Panc1 (cell line): ENCODE measurements at regions not wholly inside any gene's neighbourhood (a gene's known extent, or its start where the extent isn't known, plus 50 kb on each side); places are given as distances from the start of the nearest gene placed in this dataset.

ENCODE experiments used
- ATAC-seq: fragments of 200-7000 bp; cut with Tn5 transposase; 2 replicates; pipeline ENCODE4 v1.9.1; 2020; ENCODE audit warnings: mild to moderate bottlenecking, moderate library complexity
- BruUV-seq: library from RNA; stranded (reverse); fragments of 400-500 nt; replicated peaks from 2 replicates; lab custom pipeline; 2021; lab: Mats Ljungman, UMichigan
- CTCF ChIA-PET: fragments of 300-600 bp; sonication (Branson Sonifier 250); formaldehyde crosslinking; loops from one replicate; lab custom pipeline; 2022; ENCODE audit warnings: antibody characterized with exemption; lab: Charles Lee
- POLR2A ChIA-PET: fragments of 300-600 bp; sonication (Branson Sonifier 250); formaldehyde crosslinking; loops from one replicate; lab custom pipeline; 2022; ENCODE audit warnings: antibody characterized with exemption; lab: Charles Lee
- DNase-seq: peaks from one replicate; pipeline ENCODE4 v3.0.0-alpha.2; 2010; ENCODE audit warnings: low read depth, low spot score
- H3K27ac ChIP-seq: 2 replicates; pipeline ENCODE4 v1.5.1; 2011; ENCODE audit warnings: mild to moderate bottlenecking, low read length, inconsistent platforms
- H3K27me3 ChIP-seq: fragments of 200-500 bp; sonication (Bioruptor generic); 2 replicates; pipeline ENCODE4 v1.6.0; 2014; ENCODE audit warnings: low read length, inconsistent platforms; ENCODE audit not compliant: control insufficient read depth, insufficient read depth
- H3K36me3 ChIP-seq: fragments of 200-500 bp; sonication (Bioruptor generic); 2 replicates; pipeline ENCODE4 v1.5.1; 2014; ENCODE audit warnings: inconsistent platforms, mild to moderate bottlenecking, low read length, moderate library complexity; ENCODE audit not compliant: control insufficient read depth, insufficient read depth
- H3K4me1 ChIP-seq: 2 replicates; pipeline ENCODE4 v1.5.1; 2011; ENCODE audit warnings: inconsistent platforms, mild to moderate bottlenecking, low read length, moderate library complexity; ENCODE audit not compliant: control insufficient read depth, insufficient read depth
- H3K4me3 ChIP-seq, 2 experiments: 2 replicates each; pipeline ENCODE4 v1.5.1; 2011 to 2012; ENCODE audit warnings: low read depth in 2 of 2, low read length in 2 of 2, mild to moderate bottlenecking in 2 of 2, inconsistent platforms in 1 of 2, moderate library complexity in 1 of 2
- H3K9me3 ChIP-seq: fragments of 200-500 bp; sonication (Bioruptor generic); 2 replicates; pipeline ENCODE4 v1.5.1; 2014; ENCODE audit warnings: low read depth, mild to moderate bottlenecking, inconsistent platforms, low read length, moderate library complexity; ENCODE audit not compliant: control insufficient read depth, insufficient read depth
- POLR2AphosphoS5 ChIP-seq: IDR thresholded peaks from 2 replicates; pipeline ENCODE4 v1.6.1; 2012; ENCODE audit warnings: mild to moderate bottlenecking, low read depth, low read length, moderate library complexity
- SIN3A ChIP-seq: IDR thresholded peaks from 2 replicates; pipeline ENCODE4 v1.6.1; 2012; ENCODE audit warnings: low read depth, mild to moderate bottlenecking, low read length, moderate library complexity, borderline replicate concordance; ENCODE audit not compliant: insufficient read depth
- TCF7L2 ChIP-seq: IDR thresholded peaks from 2 replicates; pipeline ENCODE4 v1.6.1; 2011; ENCODE audit warnings: mild to moderate bottlenecking, low read depth, low read length, inconsistent platforms
- in situ Hi-C: cut with HindIII; loops from 2 replicates; pipeline ENCODE4 v1.10.0; 2016; ENCODE audit warnings: low sequenced_read_pairs, low pct_unique_long_range_greater_than_20kb
- intact Hi-C: fragments of 100-400 bp; cut with micrococcal nuclease; formaldehyde crosslinking; loops from one replicate; pipeline ENCODE4 v1.10.0; 2022; ENCODE audit not compliant: unreplicated experiment
- TF ChIP-seq, protein P1 (sequence below), 2 experiments: IDR thresholded peaks; 2 replicates each; pipeline ENCODE4 v1.6.1; 2011 to 2012; ENCODE audit warnings: low read depth in 2 of 2, control low read depth in 1 of 2, low read length in 1 of 2, mild to moderate bottlenecking in 1 of 2, moderate library complexity in 1 of 2; ENCODE audit not compliant: insufficient read depth in 1 of 2
- TF ChIP-seq, protein P2 (sequence below): fragments of 450-650 bp; IDR thresholded peaks from 2 replicates; pipeline ENCODE4 v1.5.1; 2017; ENCODE audit warnings: mild to moderate bottlenecking

DNA sequence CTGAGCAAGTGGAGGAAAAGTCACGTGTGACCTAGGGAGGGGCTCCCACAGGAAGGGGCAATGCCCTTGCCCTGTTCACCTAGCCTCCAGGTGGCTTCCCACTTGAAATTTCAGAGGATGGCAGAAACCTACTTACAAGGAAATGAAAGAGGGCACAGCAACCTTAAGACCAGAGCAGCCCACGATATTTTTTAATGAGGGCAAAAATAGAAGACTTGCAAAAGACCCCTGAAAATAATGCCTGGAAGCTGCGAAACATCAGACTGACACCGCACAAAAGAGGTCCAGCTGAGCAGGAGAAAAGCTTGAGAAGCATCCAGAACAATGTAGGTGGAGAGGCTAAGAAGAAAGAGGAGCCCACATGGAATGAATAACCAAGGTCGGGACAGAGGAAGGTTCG is 66.1 kb downstream of the KLF15 start:
- H3K27ac ChIP-seq, result no peak overlapping the region
- CTCF ChIA-PET, result no interaction called here
- H3K4me1 ChIP-seq, result peaks cover 6% of the 10 kb centered on the region; the same call in 1 of the 2 replicates
- peaks cover 11% of the 10 kb centered on the region for H3K27me3 ChIP-seq
- DNase-seq, result no peak
- H3K36me3 ChIP-seq, result no peaks in the 10 kb centered on the region
- intact Hi-C loops, result no loop called here
- in situ Hi-C loops, result no loop called here
- ATAC-seq, result no peak
- H3K9me3 ChIP-seq, result no peaks in the 10 kb centered on the region
- BruUV-seq, result no TSS peak
- TF ChIP-seq TCF7L2 (no peak), POLR2AphosphoS5 (no peak), SIN3A (no peak)
- TF ChIP-seq, protein P1, sequence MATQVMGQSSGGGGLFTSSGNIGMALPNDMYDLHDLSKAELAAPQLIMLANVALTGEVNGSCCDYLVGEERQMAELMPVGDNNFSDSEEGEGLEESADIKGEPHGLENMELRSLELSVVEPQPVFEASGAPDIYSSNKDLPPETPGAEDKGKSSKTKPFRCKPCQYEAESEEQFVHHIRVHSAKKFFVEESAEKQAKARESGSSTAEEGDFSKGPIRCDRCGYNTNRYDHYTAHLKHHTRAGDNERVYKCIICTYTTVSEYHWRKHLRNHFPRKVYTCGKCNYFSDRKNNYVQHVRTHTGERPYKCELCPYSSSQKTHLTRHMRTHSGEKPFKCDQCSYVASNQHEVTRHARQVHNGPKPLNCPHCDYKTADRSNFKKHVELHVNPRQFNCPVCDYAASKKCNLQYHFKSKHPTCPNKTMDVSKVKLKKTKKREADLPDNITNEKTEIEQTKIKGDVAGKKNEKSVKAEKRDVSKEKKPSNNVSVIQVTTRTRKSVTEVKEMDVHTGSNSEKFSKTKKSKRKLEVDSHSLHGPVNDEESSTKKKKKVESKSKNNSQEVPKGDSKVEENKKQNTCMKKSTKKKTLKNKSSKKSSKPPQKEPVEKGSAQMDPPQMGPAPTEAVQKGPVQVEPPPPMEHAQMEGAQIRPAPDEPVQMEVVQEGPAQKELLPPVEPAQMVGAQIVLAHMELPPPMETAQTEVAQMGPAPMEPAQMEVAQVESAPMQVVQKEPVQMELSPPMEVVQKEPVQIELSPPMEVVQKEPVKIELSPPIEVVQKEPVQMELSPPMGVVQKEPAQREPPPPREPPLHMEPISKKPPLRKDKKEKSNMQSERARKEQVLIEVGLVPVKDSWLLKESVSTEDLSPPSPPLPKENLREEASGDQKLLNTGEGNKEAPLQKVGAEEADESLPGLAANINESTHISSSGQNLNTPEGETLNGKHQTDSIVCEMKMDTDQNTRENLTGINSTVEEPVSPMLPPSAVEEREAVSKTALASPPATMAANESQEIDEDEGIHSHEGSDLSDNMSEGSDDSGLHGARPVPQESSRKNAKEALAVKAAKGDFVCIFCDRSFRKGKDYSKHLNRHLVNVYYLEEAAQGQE (IDR thresholded peaks at IDR 0.05; ENCODE audit: insufficient read depth in 1 of 2, low read depth in 2 of 2, low read length in 1 of 2), result no peak
- TF ChIP-seq, protein P2, sequence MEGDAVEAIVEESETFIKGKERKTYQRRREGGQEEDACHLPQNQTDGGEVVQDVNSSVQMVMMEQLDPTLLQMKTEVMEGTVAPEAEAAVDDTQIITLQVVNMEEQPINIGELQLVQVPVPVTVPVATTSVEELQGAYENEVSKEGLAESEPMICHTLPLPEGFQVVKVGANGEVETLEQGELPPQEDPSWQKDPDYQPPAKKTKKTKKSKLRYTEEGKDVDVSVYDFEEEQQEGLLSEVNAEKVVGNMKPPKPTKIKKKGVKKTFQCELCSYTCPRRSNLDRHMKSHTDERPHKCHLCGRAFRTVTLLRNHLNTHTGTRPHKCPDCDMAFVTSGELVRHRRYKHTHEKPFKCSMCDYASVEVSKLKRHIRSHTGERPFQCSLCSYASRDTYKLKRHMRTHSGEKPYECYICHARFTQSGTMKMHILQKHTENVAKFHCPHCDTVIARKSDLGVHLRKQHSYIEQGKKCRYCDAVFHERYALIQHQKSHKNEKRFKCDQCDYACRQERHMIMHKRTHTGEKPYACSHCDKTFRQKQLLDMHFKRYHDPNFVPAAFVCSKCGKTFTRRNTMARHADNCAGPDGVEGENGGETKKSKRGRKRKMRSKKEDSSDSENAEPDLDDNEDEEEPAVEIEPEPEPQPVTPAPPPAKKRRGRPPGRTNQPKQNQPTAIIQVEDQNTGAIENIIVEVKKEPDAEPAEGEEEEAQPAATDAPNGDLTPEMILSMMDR, result no peak
- no peak overlapping the region for H3K4me3 ChIP-seq
- POLR2A ChIA-PET, result interaction anchor here (0.7 kb wide), 1 partner anchor 806 kb away, joined by 5 read pairs; no protein-coding TSS in a partner anchor

DNA sequence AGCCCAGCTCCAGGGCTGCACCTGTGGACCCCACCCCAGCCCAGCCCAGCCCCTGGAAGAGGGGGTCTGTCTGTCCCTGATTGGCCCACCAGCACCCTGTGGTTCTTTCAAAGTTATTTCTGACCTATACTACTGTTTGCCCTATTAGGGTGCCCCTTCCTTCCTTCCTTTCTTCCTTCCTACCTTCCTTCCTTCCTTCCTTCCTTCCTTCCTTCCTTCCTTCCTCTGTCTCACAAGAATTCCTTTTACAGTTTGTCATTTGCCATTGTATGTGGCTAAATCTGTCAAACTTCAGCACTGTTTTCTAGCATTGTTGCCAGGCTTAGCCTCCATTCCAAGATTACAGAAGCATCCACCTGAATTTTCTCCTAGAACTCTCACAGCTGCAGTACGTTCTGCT is 66.9 kb downstream of the KLF15 start:
- intact Hi-C loops, result no loop called here
- DNase-seq, result no peak
- Histone ChIP-seq H3K27me3 (peaks cover 11% of the 10 kb centered on the region), H3K36me3 (no peaks in the 10 kb centered on the region), H3K9me3 (no peaks in the 10 kb centered on the region), H3K4me3 (no peak overlapping the region), H3K4me1 (peaks cover 6% of the 10 kb centered on the region; the same call in 1 of the 2 replicates), H3K27ac (no peak overlapping the region)
- in situ Hi-C loops, result no loop called here
- no peak for ATAC-seq
- ChIA-PET CTCF (no interaction called here), POLR2A (interaction anchor here (0.7 kb wide), 1 partner anchor 807 kb away, joined by 5 read pairs; no protein-coding TSS in a partner anchor)
- no TSS peak for BruUV-seq
- TF ChIP-seq, protein P2, result no peak
- TF ChIP-seq, protein P1 (IDR thresholded peaks at IDR 0.05; ENCODE audit: insufficient read depth in 1 of 2, low read depth in 2 of 2, low read length in 1 of 2), result no peak
- TF ChIP-seq TCF7L2 (no peak), SIN3A (no peak), POLR2AphosphoS5 (no peak)
